ENCODE measurements at regions not wholly inside any gene's neighbourhood (a gene's known extent, or its start where the extent isn't known, plus 50 kb on each side); places are given as distances from the start of the nearest gene placed in this dataset.

GRCh38 chr1:192443616-192444015 is 126.8 kb downstream of the RGS21 start:
- no peak for TF ChIP-seq CEBPB (IDR thresholded peaks at IDR 0.05)
- no peak for TF ChIP-seq NFE2L2 (conservative IDR thresholded peaks at IDR 0.05; ENCODE audit: low read length)

Data from A549 (cell line).